Natural killer cell treated with Interleukin-12 subunit alpha and Interleukin-12 subunit beta and Interleukin-15 and Interleukin-18, amount 100 ng/mL, for 72 hours (primary cell): ENCODE measurements at regions not wholly inside any gene's neighbourhood (a gene's known extent, or its start where the extent isn't known, plus 50 kb on each side); places are given as distances from the start of the nearest gene placed in this dataset.

ENCODE experiments used
- ATAC-seq, 2 donors: fragments of 150-1000 bp; cut with Tn5 transposase in 1 of 2; sonication (Bioruptor Pico), chemical (Tn5 transposase) in 1 of 2; 2 replicates each; pipeline ENCODE4 v1.10.0; 2021
- DNase-seq: peaks from one replicate; pipeline ENCODE4 v3.0.0; 2022; ENCODE audit warnings: low spot score
- H3K27ac Mint-ChIP-seq, 2 donors: 1 replicate in 1 of 2; 2 replicates in 1 of 2; pipeline ENCODE4 v1.8.0; 2022; ENCODE audit warnings: mixed read lengths in 2 of 2, mild to moderate bottlenecking in 1 of 2, moderate library complexity in 1 of 2
- H3K27me3 Mint-ChIP-seq, 2 donors: 1 replicate in 1 of 2; 2 replicates in 1 of 2; pipeline ENCODE4 v1.8.0; 2022; ENCODE audit warnings: mixed read lengths in 2 of 2
- H3K36me3 Mint-ChIP-seq: one replicate; pipeline ENCODE4 v1.8.0; 2022; ENCODE audit warnings: mixed read lengths
- H3K4me1 Mint-ChIP-seq, 2 donors: 1 replicate in 1 of 2; 2 replicates in 1 of 2; pipeline ENCODE4 v1.8.0; 2022; ENCODE audit warnings: low read depth in 2 of 2, mixed read lengths in 2 of 2, mild to moderate bottlenecking in 1 of 2
- H3K4me3 Mint-ChIP-seq: one replicate; pipeline ENCODE4 v1.8.0; 2022; ENCODE audit warnings: mixed read lengths
- H3K9me3 Mint-ChIP-seq: 2 replicates; pipeline ENCODE4 v1.8.0; 2022; ENCODE audit warnings: mixed read lengths

DNA sequence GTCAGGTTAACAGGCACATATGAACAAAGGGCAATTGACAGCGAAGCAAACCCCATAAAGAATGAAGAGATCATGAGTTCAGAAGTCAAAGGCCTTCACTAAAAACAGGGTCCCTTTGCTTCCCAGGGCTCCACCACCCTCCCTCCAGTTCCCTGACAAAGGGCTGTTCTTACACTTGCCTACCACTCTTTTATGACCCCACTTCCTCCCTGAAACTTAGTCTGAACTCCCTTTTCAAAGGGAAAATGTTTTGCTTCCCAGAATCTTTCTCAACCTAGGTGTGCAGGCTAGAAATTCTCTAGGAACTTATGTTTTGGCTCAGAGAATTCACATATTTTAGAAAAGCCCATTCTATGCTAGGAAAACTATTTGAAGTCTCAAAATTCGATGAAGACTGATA is 86.0 kb upstream of the ITGA4 start:
- Mint-ChIP-seq H3K9me3 (no peaks in the 10 kb centered on the region), H3K27me3 (no peaks in the 10 kb centered on the region), H3K4me1 (peaks cover 22 to 26% of the 10 kb centered on the region in 2 donors), H3K4me3 (no peak overlapping the region), H3K27ac (peak overlapping the region; percentile 4 to 28), H3K36me3 (no peaks in the 10 kb centered on the region)
- DNase-seq, result no peak
- ATAC-seq, result no peak

DNA sequence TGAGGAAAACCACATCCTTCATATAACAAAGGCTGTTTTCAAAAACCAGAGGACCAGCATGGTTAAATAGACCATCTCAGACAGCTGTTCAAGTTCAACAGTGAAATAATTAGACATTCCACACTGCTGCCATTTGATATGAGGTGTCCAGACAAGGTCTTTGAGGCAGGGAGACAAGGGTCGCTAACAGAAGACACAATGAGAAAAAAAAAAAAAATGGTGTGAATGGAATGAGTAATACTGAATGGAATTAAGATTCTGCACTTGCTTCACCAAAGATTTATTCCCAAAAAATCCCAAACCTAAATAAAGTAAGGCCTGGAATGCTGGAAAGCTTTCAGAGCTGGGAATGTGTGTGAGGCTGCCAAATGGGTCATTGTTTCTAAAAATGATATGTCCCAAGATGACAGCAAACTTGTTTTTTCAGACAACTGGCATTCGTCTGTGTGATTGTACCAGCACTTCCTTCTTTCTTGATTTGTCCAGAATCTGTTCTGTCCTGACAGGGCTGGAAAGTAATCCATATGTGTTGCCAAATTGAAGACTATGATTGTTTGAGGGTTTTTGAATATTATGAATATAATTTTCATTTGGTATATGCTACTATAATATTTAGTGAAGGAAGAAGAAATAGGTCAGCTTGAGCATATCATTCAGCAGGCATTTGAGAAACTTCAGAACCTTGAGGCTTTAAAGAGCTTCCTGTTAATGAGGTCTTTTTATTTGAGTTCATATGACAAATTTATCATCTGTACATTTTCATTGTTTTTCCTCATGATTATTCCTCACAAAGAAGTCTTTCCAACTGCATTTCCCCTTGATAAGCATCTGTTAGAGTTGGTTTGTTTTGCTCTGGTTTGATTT is 85.2 kb upstream of the ITGA4 start:
- Mint-ChIP-seq H3K27me3 (no peaks in the 10 kb centered on the region), H3K27ac (peak overlapping the region; percentile 4 to 28), H3K4me3 (peak overlapping the region; percentile 18), H3K36me3 (no peaks in the 10 kb centered on the region), H3K9me3 (no peaks in the 10 kb centered on the region), H3K4me1 (peaks cover 22 to 26% of the 10 kb centered on the region in 2 donors)
- ATAC-seq (no peak), DNase-seq (no peak)

DNA sequence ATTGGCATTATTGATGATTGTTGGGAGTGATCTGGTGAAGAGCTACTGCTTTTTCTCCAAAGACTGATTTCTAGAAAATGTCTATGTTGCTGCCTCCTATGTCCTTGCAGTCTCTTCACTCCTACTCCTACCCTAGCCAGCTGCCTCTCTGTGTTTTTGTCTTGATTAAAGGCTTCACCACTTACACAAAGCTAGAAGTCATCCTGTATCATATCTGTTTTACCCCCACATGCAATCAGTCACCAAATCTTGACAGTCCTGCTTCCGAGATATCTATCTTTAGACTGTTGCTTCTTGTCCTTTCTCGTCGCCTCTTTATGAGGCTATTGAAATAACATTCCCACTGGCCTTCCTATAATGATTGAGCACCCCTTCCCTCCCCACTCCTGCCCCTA is 84.5 kb upstream of the ITGA4 start:
- H3K4me1 Mint-ChIP-seq, result peaks cover 22 to 26% of the 10 kb centered on the region in 2 donors
- no peaks in the 10 kb centered on the region for H3K36me3 Mint-ChIP-seq
- ATAC-seq, result no peak
- peak overlapping the region; percentile 4 to 28 for H3K27ac Mint-ChIP-seq
- H3K27me3 Mint-ChIP-seq, result no peaks in the 10 kb centered on the region
- no peak for DNase-seq
- H3K4me3 Mint-ChIP-seq, result peak overlapping the region; percentile 18
- H3K9me3 Mint-ChIP-seq, result no peaks in the 10 kb centered on the region

DNA sequence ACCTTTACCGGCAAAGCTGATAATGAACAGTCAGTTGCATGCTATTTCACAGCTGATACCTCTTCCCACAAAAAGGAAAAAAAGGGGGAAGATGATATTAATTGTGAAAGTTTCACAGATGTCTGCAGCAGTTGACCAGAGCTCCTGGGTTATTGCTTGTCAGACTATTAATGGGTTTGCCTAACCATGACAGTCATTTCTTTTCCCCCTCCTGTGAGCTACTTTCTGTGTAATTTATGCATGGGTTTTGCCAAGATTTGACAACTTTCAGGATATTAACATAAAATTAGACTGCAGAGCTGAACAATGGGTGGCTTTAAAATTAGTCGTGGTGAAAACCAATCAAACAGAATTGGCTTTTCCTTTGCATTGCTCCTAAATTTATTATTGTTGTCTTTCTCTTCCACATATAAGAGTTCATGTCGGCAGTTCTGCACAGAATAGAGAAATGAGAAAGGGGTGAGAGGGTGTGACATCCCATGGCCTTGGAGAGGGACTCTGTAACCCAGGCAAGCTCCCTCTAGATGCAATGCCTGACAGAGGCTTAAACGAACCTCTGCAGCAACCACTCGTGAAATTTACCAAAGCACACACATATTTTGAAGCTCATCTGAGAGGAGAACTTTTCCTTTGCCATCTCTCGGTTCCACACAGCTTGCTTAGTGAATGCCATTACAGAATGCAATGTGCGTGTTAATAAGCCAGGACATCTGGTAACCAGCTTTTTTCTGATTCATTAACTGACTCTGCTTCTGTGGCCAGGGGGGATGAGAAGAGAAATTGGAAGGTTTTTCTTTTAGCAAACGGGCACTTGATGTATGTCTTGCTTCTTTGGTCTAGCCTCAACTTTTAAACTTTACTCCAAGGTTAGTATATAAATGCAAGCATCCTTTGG is 82.2 kb upstream of the ITGA4 start:
- Mint-ChIP-seq H3K4me3 (no peak overlapping the region), H3K27me3 (no peaks in the 10 kb centered on the region), H3K9me3 (no peaks in the 10 kb centered on the region), H3K36me3 (no peaks in the 10 kb centered on the region), H3K27ac (no peak overlapping the region), H3K4me1 (peaks cover 22 to 26% of the 10 kb centered on the region in 2 donors)
- DNase-seq, result no peak
- no peak for ATAC-seq

DNA sequence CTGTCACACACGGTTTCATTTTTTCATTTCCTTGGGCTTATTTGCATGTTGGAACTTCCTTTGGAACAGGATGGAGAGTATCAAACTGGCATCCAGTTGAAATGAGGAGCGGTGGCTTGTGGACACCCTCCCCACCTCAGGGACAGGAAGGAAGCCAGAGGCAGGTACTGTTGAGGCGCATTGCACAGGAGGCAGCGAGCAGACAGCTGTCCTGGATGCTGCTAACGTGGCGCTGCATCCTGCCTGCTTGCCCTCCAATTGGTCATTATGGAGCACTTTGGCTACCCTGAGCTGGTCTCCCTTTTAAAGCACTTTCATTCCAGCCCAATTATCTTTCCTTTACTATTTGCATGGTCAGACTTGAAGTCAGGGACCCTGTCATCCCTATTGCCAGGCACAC is 80.7 kb upstream of the ITGA4 start:
- H3K27ac Mint-ChIP-seq, result no peak overlapping the region
- H3K9me3 Mint-ChIP-seq, result no peaks in the 10 kb centered on the region
- H3K4me3 Mint-ChIP-seq, result no peak overlapping the region
- no peaks in the 10 kb centered on the region for H3K36me3 Mint-ChIP-seq
- no peak for ATAC-seq
- no peaks in the 10 kb centered on the region for H3K27me3 Mint-ChIP-seq
- H3K4me1 Mint-ChIP-seq, result peaks cover 17 to 20% of the 10 kb centered on the region in 2 donors
- DNase-seq, result no peak

DNA sequence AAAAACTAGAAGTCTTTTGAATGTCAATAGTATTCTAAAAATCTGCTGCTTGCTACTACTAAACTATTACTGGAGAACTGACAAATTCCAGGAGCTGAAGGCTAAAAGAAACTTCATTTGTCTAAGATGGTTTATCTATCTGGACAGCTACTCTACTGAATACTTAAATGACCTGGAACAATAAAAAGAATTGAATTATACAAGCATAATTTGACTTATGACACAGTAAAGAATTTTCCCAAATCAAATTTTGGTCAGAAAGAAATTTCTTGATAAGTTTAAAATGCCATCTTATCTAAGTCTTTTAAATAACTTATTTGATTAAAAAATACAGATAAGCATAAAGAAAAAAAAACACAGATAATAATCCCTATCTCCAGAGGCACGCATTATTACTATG is 80.2 kb upstream of the ITGA4 start:
- H3K36me3 Mint-ChIP-seq, result no peaks in the 10 kb centered on the region
- H3K27ac Mint-ChIP-seq, result no peak overlapping the region
- H3K9me3 Mint-ChIP-seq, result no peaks in the 10 kb centered on the region
- H3K4me1 Mint-ChIP-seq, result peaks cover 12 to 14% of the 10 kb centered on the region in 2 donors
- H3K27me3 Mint-ChIP-seq, result no peaks in the 10 kb centered on the region
- no peak for DNase-seq
- no peak for ATAC-seq
- H3K4me3 Mint-ChIP-seq, result no peak overlapping the region

DNA sequence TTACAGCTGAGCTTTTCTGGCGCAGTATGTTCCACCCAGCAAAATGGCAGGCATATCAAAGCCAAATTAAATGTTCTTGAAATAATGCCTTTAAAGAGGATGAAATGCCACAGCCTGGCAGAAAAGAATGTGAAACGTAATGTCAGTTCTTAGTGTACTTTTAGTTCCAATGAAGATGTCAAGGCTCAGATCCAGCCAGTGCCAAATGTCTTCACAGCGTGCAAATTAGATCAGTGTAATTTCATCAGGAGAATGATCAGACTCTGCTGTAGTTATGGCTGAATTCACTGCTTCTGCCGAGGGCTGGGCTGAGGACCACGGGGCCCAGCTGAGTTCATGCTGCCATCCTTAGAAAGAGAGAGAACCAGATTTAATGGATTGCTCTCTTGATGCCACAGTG is 78.7 kb upstream of the ITGA4 start:
- no peaks in the 10 kb centered on the region for H3K27me3 Mint-ChIP-seq
- no peaks in the 10 kb centered on the region for H3K9me3 Mint-ChIP-seq
- H3K27ac Mint-ChIP-seq, result no peak overlapping the region
- H3K36me3 Mint-ChIP-seq, result no peaks in the 10 kb centered on the region
- H3K4me1 Mint-ChIP-seq, result no peaks in the 10 kb centered on the region
- no peak for ATAC-seq
- H3K4me3 Mint-ChIP-seq, result no peak overlapping the region
- DNase-seq, result no peak

DNA sequence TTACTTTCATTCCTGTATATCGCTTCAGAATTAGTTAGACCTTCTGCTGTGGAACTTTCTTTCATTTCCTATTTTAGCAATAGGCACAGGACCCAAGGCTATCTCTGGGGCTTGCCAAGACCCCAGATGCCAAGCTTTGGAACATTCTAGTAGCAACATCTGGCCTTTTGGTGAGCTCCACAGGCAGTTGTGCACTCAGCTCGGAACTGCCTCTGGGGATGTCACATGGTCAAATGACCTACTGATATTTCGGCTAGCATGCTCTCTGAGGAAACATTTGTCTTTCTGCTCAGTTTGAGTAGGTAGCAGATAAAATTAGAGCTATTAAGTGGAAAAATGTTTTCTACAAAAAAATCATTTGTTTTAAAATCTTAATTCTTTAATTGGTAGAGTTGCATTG is 76.6 kb upstream of the ITGA4 start:
- no peaks in the 10 kb centered on the region for H3K4me1 Mint-ChIP-seq
- no peaks in the 10 kb centered on the region for H3K27me3 Mint-ChIP-seq
- H3K27ac Mint-ChIP-seq, result no peak overlapping the region
- H3K4me3 Mint-ChIP-seq, result no peak overlapping the region
- H3K9me3 Mint-ChIP-seq, result no peaks in the 10 kb centered on the region
- no peak for DNase-seq
- no peaks in the 10 kb centered on the region for H3K36me3 Mint-ChIP-seq
- no peak for ATAC-seq

DNA sequence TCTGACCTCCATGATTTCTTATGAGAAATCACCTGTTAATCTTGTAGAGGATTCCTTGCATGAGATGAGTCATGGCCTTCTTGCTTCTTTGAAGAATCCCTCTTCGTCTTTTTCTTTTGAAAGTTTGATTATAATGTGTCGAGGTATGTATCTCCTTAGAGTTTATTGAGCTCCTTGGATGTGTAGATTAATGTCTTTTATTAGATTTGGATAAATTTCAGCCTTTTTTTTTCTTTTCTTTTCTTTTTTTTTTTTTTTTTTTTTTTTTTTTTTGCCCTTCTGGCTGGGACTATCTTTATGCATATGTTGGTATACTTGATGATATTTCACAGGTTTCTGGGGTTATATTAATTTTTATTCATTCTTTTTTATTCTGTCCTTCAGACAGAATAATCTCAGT is 72.3 kb upstream of the ITGA4 start:
- DNase-seq (no peak), ATAC-seq (no peak)
- H3K27ac Mint-ChIP-seq, result no peak overlapping the region
- no peak overlapping the region for H3K4me3 Mint-ChIP-seq
- H3K27me3 Mint-ChIP-seq, result no peaks in the 10 kb centered on the region
- H3K36me3 Mint-ChIP-seq, result no peaks in the 10 kb centered on the region
- H3K9me3 Mint-ChIP-seq, result no peaks in the 10 kb centered on the region
- no peaks in the 10 kb centered on the region for H3K4me1 Mint-ChIP-seq

DNA sequence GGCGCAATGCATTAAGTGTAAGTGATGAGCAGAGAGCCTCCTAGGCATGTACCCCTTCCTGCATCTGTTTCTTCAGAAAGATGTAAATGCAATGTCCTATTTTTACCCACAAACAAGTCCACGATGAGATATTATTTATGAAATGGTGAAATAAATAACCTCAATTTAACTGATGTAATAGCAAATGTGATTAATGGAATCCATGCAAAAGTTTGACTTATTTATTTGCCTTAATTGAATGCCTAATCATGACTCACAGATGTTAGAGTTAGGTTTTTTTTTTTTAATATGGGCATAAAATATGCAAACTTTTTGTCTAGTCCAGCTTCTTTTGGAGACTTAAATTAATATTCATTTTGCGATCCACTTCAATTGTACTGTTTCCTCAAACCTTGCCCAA is 67.7 kb upstream of the ITGA4 start:
- no peaks in the 10 kb centered on the region for H3K9me3 Mint-ChIP-seq
- no peak for ATAC-seq
- no peak for DNase-seq
- no peaks in the 10 kb centered on the region for H3K27me3 Mint-ChIP-seq
- H3K36me3 Mint-ChIP-seq, result no peaks in the 10 kb centered on the region
- no peak overlapping the region for H3K4me3 Mint-ChIP-seq
- H3K4me1 Mint-ChIP-seq, result peaks cover 10 to 20% of the 10 kb centered on the region in 2 donors
- H3K27ac Mint-ChIP-seq, result no peak overlapping the region

DNA sequence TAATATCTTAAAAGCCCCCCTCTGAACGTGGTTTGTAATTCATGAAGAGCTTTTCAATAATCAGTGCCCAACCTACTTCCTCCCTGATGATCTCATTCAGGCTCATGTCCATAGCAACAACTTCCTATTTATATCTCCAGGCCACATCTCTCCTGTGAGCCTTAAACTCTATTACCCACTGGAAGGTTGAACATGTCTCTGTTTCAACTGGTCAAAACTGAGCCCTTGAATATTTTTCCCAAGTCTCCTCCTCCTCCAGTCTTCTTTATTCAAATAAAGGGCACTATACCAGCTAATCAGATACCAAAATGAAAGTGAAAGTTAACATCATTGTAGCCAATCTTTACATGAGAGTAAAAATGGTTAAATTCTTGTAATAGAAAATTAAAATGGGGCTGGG is 63.7 kb upstream of the ITGA4 start:
- H3K27me3 Mint-ChIP-seq, result no peaks in the 10 kb centered on the region
- no peaks in the 10 kb centered on the region for H3K36me3 Mint-ChIP-seq
- H3K4me3 Mint-ChIP-seq, result peak overlapping the region; percentile 85
- DNase-seq, result no peak
- H3K4me1 Mint-ChIP-seq, result peaks cover 24 to 33% of the 10 kb centered on the region in 2 donors
- H3K27ac Mint-ChIP-seq, result peak overlapping the region; percentile 98
- ATAC-seq, result peak; percentile 76
- H3K9me3 Mint-ChIP-seq, result no peaks in the 10 kb centered on the region

DNA sequence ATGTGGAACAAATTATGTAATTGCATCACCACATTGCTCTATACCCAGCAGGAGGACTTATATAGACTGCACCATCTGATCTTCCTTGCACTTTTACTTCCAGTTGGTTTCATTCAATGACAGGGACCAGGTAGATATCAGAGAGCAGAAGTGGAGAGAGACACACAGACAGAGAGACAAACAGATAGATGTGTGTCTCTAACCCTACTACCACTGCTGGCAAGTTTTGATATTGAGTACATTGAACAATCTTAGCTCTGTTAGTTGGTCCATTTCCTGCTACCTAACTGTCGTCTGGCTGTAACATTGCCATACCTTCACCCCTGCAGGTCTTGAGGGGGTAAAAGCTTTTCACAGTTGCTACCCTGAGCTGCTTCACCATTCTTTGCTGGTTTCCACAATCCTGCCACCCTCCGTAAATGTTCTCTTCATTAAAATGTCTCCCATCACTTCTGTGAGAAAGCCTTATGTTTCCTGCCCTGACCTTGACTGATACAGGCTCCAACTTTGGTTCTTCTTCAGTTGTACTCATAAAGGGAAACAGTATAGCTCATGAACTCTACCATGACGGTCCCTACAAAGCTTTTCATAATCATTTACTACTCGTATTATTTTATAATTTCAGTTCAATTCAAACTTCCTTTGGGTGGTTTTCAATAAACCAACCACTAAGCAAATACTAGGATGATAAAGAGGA is 62.3 kb upstream of the ITGA4 start:
- ATAC-seq, result peak; percentile 51 to 71
- DNase-seq, result no peak
- Mint-ChIP-seq H3K36me3 (no peaks in the 10 kb centered on the region), H3K27me3 (no peaks in the 10 kb centered on the region), H3K4me3 (peak overlapping the region; percentile 72), H3K9me3 (no peaks in the 10 kb centered on the region), H3K27ac (peak overlapping the region; percentile 98), H3K4me1 (peaks cover 24 to 33% of the 10 kb centered on the region in 2 donors)

DNA sequence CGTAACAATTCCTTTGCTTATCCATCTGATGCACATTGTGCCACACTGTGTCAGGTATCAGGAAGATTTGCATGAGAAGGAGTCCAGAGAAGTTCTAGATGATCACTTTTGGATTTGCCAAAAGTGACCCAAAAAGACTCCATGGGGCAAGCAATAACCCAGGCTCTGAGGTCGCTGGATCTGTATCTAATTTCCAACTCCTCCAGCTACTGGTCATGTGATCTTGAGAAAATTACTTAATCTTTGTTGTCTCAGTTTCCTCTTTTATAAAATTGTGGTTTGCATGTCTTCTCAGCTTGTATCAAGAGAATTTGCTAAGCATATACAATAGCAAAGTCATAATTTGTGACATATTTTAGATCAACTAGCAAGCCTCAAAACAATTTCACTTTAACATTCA is 61.3 kb upstream of the ITGA4 start:
- H3K4me1 Mint-ChIP-seq, result peaks cover 24 to 33% of the 10 kb centered on the region in 2 donors
- H3K27me3 Mint-ChIP-seq, result no peaks in the 10 kb centered on the region
- DNase-seq, result no peak
- ATAC-seq, result no peak
- H3K9me3 Mint-ChIP-seq, result no peaks in the 10 kb centered on the region
- H3K36me3 Mint-ChIP-seq, result no peaks in the 10 kb centered on the region
- peak overlapping the region; percentile 72 for H3K4me3 Mint-ChIP-seq
- peak overlapping the region; percentile 98 for H3K27ac Mint-ChIP-seq
